COLO829 (cell line): ENCODE measurements at regions not wholly inside any gene's neighbourhood (a gene's known extent, or its start where the extent isn't known, plus 50 kb on each side); places are given as distances from the start of the nearest gene placed in this dataset.
"Not testable (repeated sequence)": the region's sequence is repeated elsewhere in the genome, so short reads cannot be mapped to it uniquely, and the experiment has no call there.

ENCODE experiments used
- DNase-seq: peaks from one replicate; pipeline ENCODE4 v3.0.0; 2012; ENCODE audit warnings: low spot score

DNA sequence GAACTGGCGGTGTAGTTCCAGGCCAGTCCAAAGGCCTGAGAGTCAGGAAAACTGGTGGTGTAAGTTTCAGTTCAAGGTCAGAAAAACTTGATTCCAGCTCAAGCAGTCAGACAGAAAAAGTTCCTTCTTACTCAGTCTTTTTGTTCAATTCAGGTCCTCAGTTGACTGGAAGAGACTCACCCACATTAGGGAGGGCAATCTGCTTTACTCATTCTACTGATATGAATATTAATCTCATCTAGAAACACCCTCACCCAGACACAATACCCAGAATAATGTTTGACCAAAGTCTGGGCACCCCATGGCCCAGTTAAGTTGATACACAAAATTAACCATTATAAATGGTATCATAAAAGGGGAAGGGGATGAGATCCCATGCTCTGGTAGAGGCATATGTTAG is 50.1 kb upstream of the LTA4H start:
- no peak for DNase-seq

DNA sequence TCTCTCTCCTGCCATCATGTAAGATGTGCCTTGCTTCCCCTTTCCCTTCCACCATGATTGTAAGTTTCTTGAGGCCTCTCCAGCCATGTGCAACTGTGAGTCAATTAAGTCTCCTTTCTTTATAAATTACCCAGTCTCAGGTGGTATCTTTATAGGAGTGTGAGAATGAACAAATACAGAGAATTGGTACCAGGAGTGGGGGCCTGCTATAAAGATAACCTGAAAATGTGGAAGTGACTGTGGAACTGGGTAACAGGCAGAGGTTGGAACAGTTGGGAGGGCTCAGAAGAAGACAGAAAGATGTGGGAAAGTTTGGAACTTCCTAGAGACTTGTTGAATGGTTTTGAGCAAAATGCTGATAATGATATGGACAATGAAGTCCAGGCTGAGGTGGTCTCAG is 50.8 kb upstream of the LTA4H start:
- DNase-seq, result not testable (repeated sequence)

DNA sequence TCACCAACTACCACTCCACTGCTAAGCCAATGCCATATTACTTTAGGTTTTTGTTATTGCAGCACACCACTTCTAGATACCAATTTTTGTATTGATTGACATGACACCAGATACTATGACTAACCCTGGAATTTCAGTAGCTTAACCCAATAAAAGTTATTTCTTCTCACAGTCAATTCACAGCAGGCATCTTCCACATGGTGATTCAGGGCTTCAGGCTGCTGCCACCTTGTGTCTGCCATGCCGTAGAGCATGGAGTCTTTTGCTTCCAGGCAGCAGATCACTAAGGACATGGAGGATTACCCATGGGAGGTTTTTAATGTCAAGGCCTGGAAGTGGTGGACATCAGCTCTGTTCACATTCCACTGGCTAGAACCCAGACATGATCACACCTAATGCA is 56.4 kb upstream of the LTA4H start:
- DNase-seq, result no peak

DNA sequence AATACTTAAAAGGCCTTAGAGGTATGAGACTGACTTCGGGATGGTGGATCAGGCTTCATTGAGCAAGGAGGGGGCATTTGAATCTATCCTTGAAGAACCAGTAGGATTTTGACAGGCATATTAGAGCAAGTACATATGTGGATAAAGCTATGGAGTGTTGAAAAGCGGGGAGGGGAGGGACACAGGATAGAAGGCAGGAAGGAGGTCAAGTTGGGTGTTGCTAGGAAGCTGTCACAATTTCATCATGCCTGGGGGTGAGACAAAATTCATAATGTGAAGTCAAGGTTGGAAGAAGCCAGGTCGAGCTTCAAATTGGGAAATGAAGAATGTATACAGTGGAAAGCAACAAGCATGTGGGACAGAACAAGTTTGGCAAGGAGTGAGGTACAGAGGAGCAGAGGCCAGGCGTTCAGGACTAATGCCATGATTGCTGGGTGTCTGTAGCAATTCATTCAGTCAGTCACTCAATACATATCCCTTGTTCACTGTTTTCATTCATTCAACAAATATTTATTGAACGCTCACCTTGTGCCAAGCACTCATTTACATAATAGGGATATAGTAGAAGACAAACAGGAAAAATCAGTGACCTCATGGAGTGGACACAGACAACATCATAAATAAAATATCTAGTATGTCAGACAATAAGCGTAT is 58.3 kb upstream of the LTA4H start:
- DNase-seq, result no peak

DNA sequence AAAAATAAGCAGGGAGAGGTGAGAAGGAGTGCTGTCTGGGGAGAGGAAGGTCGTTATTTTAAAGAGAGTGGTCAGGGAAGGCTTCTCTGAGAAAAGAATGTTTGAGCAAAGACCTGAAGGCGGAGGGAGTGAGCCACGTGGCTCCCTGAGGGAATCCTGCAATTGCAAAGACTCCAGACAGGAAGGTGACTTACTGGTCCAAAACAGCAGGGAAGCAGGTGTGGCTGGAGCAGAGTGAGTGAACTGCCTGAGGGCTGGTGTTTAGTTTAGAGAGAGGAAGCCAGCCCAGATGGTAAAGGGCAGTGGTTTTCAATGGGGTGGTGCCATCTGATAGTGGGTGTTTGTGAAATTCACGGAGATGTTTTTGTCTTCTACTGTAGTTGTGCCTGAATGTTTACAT is 58.8 kb upstream of the LTA4H start:
- DNase-seq, result no peak

DNA sequence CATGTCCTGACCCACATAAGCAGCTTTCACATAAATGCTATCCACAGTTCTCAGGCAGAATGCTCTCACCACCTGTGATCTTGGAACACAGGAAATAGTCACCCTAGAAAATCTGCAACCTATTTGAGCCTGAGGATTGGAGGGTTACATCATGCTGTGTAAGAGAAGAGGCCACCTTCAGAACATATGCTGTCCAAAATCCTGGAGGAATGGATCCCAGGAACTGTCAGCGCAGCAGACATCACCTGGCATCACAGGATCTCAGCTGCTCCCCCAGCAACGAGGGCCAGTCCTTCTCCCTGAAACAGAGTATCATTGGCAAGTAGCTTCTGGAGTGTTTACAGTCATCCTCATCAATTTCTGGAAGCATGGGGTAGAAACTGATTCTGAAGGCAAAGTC is 63.2 kb upstream of the LTA4H start:
- DNase-seq, result no peak

DNA sequence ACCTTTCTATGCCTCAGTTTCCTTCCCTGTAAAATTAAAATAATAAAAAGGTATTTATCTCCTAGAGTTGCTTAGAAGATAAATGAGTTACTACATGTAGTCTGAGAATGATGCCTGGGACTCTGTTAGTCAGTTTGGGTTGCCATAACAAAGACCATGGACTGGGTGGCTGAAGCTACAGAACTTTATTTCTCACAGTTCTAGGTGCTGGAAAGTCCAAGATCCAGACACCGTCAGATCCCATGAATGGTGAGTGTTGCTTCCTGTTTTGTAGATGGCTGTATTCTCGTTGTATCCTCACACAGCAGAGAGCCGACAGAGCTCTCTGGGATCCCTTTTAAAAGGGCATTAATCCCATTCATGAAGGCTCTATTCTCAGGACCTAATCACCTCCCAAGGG is 64.0 kb upstream of the LTA4H start:
- DNase-seq, result no peak

DNA sequence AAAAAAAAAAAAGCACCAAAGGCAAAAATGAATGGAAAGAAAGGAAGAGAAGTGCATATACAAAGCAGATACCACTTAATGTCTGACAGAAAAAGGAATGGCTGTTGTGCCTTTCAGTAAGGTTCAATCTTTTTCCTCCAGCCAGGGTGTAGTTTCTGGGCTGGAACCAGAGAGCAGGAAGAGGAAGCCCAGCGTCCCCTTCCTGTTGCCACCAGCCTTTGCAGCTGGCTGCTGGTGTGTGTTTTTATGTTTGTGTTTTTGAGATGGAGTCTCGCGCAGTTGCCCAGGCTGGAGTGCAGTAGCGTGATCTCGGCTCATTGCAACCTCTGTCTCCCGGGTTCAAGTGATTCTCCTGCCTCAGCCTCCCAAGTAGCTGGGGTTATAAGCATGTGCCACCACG is 64.6 kb upstream of the LTA4H start:
- no peak for DNase-seq

DNA sequence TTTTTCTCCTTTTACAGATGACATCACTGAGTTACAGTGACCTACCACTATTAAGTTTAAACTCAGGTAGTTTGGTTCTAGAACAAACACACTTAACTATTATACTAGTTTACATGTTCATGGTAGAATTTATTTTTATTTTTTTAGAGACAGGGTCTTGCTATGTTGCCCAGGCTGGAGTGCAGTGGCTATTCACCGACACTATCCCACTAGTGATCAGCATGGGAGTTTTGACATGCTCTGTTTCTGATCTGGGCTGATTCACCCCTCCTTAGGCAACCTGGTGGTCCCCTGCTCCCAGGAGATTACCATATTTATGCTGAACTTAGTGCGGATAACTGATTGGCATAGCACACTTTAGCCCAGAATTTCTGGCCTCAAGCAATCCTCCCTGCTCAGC is 66.4 kb upstream of the LTA4H start:
- no peak for DNase-seq

DNA sequence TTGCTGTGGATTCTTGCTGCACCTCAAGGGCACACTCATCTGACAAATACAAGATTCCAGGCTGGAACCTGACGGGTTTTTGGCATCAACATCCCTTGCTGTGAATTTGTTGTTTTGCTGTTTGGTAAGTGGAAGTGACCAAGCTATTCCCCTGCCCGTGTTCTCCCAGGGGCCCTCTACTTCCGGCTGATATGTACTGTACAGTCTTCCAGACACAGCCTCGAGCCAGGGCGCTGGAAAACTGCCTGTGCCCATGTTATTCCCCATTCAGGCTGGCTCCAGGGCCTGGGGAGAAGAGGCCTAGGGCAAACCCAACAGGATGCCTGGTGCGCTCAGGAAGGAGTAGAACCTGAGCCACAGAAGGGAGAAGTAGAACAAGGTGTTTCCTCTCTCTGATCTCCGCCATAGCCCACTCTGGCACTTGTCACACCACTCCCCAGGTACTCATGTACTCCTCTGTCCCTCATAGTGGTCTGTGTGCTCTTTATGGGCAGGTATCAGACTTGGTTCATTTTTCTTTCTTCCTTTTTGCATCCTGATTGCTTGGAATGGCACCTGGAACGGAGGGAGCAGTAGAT is 67.8 kb upstream of the LTA4H start:
- no peak for DNase-seq

DNA sequence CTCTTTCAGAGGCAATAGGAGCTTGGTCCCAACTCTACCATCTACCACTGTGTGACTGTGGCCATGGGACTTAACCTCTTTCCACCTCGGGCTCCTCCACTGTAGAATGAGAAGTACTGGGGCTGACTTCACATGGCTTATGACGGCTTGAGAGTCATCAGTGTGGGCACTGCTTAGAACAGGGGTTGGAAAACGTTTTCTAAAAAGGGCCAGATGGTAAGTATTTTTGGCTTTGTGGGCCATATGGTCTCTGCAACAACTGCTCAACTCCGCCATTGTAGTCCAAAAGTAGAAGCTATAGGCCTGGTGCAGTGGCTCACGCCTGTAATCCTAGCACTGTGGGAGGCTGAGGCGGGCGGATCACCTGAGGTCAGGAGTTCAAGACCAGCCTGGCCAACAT is 69.2 kb upstream of the LTA4H start:
- no peak for DNase-seq

DNA sequence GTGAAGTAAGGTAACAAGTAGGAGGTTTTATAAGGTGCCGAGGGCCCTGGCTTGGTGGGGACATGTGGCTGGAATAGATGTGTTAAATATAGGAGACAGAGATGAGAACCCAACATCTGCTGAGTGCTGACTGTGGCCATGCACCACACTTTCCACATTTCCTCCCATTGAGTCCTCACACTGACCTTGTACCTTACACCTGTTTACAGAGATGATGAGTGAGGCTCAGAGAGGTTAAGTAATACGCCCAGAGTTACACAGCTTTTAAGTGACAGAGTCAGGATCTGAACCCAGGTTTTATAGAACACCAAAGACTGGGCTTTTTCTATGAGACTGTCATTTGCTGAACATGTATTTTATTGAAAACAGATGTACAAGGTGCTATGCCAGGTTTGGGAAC is 70.8 kb upstream of the LTA4H start:
- DNase-seq, result no peak

DNA sequence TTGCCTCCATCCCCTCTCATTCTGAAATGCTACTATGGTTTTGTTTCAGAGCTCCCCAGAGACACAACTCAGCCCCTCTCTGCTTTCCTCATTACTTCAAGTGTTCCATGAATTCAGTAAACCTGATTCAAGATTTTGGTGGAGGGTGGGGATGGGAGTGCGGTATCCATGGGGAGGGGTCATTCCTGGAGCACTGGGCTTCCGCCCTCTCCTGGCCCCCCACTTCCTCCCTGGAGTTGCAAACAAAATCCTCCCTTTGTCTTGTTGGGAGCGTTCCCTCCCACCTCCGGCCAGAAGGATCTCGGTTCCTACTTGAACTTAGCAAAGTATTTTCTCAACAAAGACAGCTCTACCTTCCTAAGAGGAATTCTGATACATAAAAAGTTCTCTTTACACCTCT is 71.8 kb upstream of the LTA4H start:
- no peak for DNase-seq

DNA sequence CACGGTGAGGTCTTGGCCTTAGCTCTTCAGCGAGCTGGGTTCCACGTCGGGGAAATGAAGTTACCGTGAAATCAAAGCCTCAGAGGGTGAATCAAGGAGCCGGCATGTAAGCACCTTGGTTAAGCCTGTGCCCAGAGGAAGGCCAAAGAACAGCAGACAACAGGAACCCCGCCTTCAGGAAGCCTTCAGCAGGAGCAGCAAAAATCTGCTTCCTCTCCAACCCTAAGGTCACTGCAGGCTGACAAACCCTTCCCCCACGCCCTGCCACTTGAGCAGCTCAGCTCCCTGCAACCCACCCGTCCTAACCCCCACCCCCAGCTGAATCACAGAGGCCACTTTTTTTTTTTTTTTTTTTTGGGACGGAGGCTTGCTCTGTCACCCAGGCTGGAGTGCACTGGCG is 72.9 kb upstream of the LTA4H start:
- DNase-seq, result no peak

DNA sequence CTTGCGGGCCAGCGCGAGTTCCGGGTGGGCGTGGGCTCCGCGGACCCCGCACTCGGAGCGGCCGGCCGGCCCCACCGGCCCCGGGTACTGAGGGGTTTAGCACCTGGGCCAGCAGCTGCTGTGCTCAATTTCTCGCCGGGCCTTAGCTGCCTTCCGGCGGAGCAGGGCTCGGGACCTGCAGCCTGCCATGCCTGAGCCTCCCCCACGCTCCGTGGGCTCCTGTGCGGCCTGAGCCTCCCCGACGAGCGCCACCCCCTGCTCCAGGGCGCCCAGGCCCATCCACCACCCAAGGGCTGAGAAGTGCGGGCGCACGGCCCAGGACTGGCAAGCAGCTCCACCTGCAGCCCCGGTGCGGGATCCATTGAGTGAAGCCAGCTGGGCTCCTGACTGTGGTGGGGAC is 73.6 kb upstream of the LTA4H start:
- not testable (repeated sequence) for DNase-seq

DNA sequence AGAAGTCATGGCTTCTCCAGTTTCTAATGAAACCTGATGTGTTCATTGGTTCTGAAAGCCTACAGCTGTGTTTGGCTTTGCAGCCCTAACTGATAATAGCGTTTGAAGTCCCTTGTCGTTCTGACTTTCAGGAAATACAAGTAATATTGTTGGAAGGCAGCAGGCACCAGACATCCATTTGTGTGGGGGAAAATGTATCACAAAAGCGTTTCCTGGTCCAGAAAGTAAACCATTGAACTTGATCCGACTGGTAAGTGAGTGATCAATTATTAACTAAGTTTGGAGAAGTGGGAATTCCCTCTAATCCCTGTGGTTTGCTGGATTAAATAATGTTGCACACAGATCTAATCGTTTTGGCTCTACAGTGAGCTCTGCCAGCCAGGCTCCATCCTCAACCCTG is 77.3 kb upstream of the LTA4H start:
- DNase-seq, result no peak

DNA sequence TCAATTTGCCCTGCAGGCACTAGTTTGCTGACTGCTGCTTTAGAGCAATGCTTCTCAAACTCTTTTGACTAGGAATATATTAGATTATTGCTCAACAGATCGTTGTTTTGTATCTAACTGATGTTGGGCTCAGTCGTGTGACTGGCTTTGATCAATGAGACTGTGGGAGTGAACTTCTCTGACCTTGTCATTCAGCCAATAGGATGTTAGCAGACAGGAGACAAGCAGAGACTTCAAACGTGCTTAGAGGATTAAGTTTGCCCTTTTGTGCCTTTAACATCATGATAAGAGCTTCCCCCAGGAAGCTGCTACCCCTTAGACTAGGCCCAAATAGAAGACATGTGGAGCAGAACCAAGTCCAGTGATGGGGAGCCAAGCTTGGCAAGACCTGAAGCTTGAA is 76.7 kb upstream of the ELK3 start:
- DNase-seq, result peak; percentile 38

DNA sequence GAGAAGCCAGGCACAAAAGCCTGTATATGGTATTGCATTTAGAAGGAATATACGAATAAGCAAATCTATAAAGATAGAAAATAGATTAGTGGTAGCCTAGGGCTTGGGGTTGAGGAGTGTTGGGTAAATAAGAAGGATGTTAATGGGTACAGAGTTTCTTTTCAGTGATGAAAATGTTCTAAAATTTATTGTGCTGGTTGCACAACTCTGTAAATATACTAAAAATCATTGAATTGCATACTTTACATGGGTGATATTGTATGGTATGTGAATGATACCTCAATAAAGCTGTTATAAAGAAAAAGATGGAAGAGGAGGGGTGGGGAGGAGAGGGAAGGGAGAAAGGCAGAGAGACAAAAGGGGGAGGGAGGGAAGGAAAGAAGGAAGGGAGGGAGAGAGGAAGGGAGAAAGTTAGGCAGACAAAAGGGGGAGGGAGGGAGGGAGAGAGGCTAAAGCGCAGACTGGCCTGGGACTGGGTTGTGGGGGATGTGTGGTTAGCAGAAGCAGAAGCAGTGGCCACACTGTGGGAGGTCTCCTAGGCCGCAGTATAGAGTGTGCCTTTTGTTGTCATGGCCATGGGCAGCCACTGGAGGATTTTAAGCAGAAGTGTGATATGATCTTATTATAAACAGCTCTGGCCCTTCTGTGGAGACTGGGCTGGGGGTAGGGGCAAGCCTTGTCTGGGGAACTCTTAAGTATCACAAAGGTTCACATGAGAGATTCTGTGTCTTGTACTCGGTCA is 73.6 kb upstream of the ELK3 start:
- DNase-seq, result no peak

DNA sequence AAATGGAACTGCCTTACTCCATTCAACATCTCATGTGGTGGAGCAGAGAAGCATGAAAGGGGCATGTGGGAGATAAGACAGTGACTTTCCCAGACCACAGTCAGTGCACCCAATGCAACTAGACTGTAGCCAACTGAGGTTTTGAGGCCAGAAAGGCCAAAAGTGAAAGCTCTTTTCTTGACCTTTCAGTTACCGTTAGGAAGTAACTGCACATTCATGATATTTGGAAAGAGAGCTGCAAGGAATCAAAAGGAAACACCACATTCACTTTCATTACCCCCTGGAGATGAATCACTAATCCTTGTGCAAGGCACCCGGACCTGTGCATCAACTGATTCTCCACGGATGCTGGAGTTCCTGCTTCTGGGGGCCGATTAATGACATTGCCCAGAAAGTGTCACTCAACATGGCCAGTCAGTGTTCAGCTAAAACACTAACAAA is 72.9 kb upstream of the ELK3 start:
- no peak for DNase-seq

DNA sequence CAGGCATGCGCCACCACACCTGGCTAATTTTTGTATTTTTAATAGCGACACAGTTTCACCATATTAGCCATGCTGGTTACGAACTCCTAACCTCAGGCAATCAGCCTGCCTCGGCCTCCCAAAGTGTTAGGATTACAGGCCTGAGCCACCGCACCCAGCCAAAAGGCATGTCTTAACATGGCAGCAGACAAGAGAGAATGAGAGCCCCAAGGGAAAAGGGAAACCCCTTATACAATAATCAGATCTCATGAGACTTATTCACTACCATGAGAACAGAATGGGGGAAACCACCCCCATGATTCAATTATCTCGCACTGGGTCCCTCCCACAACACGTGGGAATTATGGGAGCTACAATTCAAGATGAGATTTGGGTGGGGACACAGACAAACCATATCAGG is 65.9 kb upstream of the ELK3 start:
- DNase-seq, result not testable (repeated sequence)

DNA sequence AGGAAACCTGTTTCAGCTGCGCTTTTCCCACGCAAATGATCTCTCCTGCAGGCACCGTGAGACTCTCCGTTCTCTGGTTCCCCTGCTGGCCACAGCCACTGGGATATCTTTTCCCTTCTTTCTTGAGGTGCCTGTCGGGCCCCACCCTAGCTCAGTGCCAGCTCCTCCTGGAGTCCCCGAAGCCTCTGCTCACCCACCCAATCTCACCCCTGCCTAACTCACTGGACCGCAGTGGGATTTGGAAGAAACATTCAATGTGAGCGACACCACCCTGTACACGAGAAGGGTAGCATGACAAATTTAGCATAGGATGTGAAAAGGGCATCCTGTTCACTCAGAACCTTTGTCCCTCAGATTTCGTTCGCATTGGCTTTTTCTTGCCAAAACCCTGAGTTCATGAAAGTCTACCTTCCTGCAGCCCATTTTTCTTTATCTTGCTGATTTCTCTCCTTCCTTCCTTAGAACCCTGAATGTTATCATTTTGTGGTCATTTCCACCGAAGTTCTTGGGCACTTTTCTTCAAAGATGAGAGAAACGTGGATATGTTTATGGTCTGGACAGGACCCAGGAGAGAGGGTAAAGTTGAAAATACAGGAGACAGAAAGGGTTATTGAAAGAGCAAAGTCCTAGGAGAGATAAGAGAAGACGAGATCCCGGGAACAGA is 63.6 kb upstream of the ELK3 start:
- DNase-seq, result no peak

DNA sequence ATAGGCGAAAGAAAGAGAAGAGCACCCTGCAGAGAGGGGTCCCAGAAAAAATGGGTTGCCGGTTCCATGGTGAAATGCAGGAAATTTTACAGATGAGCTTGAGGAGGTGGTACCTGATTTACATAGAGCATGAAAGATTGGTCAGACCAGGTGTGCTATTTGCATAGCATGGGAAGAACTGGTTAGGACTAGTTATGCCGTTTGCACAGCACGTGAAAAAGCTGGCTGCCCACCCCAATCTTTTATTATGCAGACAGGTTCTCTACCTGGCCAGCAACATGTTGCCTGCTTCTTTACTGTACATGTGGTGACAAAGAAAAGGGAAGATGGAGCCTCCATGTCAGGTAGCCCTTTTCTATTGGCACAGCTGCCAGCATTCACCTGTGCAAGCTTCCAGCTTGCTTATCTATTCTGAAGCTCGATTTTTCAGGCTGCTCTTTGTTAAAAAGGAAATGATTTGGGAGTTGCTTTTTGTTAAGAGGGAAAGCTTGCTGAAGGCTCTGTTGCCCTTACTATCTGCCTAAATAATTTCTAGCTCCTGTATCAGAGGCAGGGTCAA is 62.9 kb upstream of the ELK3 start:
- no peak for DNase-seq

DNA sequence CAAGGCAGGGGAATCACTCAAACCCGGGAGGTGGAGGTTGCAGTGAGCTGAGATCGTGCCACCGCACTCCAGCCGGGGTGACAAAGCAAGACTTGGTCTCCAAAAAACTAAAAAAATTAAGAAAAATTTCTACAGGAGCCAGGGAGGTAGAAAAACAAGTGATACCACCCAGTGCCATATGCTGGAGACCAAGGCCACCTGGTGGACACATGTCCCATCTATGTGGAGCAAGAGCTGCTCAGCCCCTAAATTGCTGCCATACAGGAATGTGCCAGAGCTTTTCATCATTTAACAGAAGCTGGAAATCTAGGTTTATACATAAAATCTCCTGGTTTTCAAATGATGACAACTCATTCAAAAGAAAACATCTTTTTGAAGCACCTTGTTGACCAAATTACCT is 61.4 kb upstream of the ELK3 start:
- DNase-seq, result no peak
